ENCODE measurements at regions not wholly inside any gene's neighbourhood (a gene's known extent, or its start where the extent isn't known, plus 50 kb on each side); places are given as distances from the start of the nearest gene placed in this dataset.
"Not testable (repeated sequence)": the region's sequence is repeated elsewhere in the genome, so short reads cannot be mapped to it uniquely, and the experiment has no call there.

DNA sequence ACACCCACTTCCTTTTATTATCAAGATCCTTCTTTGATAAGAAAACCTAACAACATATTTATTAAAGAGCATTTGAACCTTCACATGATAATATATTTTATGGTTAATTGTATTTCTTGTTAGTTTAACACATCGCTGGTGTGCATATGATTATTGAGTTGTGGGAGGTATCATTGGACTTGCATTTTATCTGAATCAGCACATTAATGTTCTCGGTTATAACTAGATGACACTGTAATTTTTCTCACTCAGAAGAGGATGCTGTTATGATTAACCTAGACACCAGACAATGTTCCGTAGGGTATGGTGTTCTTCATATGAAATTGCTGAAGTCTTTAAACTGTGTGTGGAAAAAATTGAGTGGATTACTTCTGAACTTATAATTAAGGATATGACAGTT, 1188.3 kb upstream of the EPHA6 start:
- no peak for DNase-seq (ENCODE audit: low read depth in 2 of 2)

DNA sequence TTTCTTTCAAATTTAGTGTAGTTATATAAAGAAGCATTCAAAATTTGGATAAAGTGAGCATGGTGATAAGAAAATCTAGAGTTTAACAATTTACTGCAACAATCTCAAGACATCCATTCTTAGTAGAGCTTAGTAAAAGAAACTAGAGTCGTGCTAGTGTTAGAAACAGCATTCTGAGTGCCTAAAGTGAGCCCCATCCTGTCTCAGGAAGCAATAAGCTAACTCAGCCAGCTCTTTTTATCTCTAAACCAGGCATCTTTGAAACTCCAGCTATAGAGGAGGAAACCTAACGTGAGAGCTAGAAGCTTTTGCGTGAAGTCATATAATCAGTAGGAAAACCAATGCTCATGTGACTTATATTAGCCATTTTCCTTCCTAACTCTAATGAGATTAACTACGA, 1187.1 kb upstream of the EPHA6 start:
- no peak for DNase-seq (ENCODE audit: low read depth in 2 of 2)

DNA sequence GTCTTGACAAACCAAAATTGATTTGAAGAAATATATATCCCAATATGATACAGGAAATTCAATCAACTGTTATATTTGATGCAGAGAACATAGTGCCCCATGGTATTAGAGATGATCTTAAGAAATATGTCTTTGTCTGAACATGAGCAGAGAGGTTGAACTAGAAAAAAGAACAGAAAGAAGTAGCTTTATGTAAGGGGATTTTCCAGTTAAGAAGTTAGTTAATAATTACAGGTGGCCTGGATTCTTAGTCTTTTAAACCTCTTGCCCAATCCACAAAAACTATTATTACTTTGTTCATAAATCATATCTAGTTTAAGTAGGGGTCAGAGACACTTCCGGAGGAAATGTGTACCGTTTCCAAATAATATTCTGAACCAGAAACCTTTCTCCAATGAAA, 1186.7 kb upstream of the EPHA6 start:
- no peak for DNase-seq (ENCODE audit: low read depth in 2 of 2)

DNA sequence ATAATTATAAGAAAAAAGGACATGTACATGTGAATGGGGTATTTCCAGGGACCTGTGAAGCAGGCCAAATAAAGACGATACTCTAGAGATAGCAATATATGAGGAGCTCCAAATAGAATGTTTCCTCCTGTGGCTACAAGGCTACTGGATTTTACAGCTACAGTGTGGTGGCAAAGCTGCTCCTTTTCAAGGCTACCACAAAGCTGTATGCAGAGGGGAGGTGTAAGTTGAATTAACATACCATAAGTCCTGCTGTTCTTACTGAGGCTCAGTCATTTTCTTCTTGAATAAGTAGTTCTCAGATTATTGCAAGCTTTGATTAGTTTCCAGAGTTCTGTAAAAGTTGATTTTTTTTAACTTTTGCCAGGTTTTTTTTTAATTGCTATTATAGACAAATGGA, 1184.6 kb upstream of the EPHA6 start:
- DNase-seq (ENCODE audit: low read depth in 2 of 2), result no peak

DNA sequence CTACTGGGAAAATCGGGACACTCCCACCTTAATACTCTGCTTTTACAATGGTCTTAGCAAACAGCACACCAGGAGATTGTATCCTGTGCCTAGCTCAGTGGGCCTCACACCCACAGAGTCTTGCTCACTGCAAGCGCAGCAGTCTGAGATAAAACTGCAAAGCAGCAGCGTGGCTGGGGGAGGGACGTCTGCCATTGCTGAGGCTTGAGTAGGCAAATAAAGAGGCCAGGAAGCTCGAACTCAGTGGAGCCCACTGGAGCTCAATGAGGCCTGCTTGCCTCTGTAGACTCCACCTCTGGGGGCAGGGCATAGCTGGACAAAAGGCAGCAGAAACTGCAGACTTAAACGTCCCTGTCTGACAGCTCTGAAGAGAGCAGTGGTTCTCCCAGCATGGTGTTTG, 1169.1 kb upstream of the EPHA6 start:
- no peak for DNase-seq (ENCODE audit: low read depth in 2 of 2)

DNA sequence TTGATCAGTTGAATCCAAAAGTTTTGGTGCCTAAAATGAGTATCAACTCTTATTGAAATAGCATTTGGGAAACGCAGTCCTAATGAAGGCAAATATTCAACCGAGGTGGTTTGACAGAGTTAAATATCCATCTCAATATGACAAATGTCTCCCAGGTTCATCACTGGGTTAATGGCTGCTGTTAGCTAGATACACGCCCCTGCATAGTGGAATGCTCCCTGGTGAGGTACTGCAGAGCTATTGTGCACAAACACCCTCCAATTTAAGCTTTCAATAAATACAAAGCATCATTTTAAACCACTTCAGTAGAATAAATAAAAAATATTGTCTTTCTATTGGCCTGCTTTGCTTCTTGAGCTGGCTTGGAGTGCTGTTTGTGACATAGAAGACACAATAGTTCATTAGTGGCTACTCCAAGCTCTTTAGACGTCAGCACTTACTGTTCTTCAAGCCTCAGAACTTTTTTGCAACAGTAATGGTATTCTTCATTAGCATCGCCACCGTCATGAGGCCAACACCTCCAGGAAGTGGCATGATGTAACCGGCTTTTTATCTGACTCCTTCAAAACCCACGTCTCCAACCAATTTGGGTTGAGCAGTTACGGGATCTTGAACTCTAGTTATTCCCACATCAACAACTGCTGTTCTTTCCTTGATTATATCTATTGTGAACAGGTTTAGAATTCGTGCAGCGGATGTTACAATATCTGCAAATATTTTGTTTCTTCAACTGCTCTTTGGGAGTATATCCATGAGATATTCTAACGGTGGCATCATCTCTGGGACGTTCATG, 1159.6 kb upstream of the EPHA6 start:
- DNase-seq (ENCODE audit: low read depth in 2 of 2), result no peak

DNA sequence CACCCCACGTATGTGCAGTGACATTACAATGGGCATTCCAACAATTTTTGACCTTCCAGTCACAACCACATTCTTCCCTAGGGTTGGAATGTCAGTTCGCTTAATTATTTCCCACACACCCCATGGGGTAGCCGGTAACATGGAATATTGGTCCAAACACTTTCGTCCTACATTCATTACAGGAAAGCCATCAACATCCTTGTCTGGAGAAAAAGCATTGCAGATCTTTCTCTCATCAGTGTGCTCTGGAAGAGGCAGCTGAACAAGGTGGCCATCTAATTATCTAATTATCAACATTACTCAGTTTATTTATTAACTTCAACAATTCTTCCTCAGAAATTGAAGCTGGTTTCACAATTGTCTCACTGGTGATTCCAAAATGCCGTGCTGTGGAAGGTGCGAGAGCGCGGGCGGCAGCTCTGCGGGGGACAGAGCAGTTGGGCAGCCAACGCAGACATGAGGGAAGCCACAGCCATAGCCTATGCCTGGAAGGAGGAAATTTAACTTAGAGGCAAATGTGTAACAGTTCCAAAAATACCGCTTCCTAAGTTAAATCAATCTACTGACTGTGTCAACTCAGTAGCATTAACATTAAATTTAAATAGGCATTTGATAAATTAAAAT, 1158.9 kb upstream of the EPHA6 start:
- DNase-seq (ENCODE audit: low read depth in 2 of 2), result no peak

DNA sequence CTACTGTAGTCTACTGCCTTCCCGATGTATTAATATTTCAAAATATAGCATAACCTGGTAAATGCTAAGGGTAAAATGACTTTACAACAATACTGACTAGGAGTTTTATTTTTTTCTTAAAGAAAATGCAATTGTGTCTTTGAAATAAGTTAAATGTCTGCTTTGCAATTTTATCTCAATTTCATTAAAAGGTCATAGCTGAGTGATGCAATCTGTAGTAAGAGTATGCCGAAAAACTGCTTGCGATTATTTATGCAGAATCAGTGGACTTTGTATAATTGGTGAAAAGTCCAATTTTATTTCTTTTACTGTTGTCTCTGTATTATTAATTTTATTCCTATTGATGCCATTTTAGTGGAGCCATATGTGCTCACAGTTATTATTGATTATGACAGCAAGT, 1143.6 kb upstream of the EPHA6 start:
- no peak for DNase-seq (ENCODE audit: low read depth in 2 of 2)

DNA sequence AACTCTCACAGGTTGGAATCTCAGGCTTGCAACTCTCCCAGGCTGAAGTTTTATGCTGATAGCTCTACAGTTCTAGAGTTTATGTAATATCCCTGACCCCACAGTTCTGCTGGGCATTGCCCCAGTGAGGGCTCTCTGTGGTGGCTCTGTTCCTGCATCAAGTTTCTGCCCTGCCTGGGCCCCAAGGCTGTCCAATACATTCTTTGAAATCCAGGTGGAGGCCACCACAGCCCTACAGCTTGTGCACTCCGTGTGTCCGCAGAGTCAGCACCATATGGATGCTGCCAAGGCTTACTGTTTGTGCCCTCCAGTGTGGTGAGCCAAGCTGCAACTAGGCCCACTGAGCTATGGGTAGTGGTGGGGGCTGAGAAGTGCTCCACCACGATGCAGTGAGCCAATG, 1141.2 kb upstream of the EPHA6 start:
- no peak for DNase-seq (ENCODE audit: low read depth in 2 of 2)

DNA sequence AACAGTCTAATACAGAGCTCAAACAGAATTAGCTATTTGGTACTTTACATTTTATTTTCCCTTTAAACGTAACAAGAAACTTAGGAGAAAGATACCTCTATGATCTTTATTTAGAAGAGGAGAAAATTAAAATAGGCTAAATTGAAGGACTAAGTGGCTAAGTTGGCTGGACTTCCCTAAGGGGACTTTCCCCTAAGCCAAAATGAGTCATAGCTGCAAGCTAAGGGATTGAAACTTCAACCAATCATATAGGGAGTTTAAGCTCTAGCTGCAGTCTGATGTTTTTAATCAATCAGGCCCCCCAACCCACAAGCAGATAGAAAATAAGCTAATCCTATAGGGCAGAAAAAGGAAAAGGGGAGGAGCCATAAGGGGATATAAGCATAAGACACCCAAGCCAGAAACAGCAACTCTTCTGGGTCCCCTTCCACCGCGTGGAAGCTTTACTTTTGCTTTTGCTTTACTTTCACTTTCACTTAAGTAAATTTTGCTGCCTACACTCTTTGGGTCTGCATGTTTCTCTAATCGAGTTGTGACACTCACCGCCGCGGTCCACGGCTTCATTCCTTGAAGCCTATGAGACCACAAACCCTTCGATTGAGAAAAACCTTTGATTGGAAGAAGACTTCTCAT, 1108.5 kb upstream of the EPHA6 start:
- DNase-seq (ENCODE audit: low read depth in 2 of 2), result no peak

DNA sequence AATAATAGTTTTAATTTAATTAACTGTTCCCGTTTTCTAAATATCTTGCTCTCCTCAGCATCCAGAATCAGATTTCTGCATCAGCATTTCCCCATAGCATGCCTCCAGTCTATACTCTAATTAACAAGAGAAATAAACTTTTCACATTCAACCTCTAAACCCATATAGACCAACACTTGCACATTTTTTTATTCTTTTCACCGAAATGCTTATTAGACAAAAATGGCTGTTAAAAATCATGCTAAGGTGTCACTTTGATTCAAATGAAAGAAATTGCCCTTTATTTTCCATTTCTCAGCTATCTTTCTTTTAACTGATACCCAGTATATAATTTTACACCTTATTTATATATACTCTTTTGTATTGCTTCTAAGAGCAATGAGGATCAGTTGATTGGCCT, 1107.1 kb upstream of the EPHA6 start:
- DNase-seq (ENCODE audit: low read depth in 2 of 2), result no peak

DNA sequence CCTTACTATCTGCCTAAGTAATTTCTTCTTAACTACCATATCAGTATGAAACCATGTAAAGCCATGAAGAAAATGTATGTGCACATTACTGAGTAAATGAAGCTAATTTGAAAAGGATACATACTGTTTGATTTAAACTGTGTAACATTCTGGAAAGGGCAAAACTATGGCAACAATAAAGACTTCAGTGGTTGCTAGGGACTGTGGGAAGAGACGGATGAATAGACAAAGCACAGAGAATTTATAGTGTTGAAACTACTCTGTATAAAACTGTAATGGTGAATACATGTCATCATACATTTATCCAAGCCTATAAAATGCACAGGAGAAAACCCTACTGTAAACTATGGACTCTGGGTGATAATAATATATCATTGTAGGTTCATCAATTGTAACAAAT, 1103.7 kb upstream of the EPHA6 start:
- no peak for DNase-seq (ENCODE audit: low read depth in 2 of 2)

DNA sequence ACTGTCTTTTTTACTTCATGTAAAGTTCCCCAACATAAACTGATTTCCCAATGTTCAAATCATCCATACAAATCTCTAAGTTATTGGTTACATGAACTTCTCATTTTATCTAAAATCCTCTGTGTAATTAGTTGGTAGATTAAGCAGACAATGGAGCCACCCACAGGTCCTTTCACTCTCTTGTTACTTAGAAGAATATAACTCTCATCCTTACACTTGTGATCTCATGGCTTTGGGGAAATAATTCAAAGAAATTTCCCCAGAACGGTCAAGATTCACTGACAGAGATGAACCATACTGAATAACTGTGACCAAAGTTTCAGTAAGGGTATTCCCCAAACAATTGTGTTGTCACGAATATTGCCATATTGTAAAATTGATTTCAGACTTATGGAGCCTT, 1102.6 kb upstream of the EPHA6 start:
- no peak for DNase-seq (ENCODE audit: low read depth in 2 of 2)

DNA sequence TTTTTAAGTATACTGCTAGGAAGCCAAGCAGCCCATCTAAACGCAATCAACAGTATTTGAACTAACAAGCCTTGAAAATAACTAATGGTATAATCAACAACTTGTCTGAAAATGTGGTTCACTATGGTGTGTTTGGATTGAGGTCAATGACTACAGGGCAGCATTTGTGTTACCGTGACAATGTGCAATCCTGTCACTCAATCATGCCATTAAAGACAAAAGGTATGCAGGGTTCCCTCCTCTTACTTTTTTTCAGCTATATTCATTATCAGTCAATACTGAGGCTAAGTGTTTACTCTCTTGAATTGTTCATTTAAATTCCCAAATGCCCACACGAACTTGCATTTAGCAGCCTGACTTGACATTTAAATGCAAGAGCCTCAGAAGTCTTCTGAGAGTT, 1099.3 kb upstream of the EPHA6 start:
- no peak for DNase-seq (ENCODE audit: low read depth in 2 of 2)

DNA sequence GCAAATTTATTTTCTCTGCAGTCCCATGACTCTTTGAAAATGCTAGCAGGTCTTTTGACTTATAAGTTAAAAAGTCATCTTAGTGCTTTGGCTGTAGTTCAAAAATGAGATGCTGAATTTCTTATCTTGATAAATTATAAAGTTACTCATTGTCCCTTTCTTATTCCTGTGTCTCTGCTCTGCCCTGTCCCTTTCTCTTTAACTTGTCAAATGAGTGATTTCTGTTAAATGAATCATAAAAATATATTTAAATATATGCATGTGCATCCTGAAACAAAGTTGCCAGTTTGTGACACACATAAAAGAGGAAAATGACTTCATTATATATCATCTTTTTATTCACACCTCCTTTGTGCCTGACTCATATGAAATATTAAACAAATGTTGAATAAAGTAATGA, 1097.3 kb upstream of the EPHA6 start:
- DNase-seq (ENCODE audit: low read depth in 2 of 2), result no peak

DNA sequence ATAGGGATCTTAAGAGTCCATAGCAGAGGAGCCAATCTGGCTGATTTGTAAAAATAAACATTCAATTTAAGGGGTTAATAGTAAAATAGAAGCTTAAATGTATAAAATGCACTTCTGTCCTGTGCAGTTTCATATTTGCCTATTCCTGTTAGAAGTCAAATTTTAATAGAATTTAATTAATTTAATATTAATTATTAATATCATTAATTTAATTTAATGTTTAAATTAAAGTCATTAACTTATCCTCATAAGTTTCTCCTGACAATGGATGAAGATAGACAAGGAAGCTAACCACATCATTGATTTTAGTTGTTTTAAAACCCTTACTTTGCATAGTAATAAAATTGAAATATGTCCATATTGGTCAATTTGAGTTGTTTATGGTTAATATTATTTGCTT, 1096.2 kb upstream of the EPHA6 start:
- DNase-seq (ENCODE audit: low read depth in 2 of 2), result no peak

DNA sequence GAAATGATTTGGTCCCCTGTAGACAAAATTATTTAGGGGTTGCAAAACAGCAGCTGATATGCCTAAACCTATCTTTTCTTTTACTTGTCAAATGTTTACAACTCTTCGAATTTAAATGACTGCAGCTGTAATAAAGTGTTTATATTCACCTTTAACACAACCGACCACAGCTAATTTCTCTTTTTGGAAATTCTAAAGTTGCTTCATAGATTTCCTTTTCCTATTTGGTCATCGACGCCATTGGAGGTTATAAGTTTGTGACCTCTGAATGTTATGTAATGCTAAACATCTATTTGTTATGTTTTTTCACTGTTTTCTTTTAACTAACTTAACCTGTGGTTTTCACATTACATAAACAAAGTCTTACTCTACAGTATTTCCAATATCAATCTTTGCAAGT, 1094.9 kb upstream of the EPHA6 start:
- DNase-seq (ENCODE audit: low read depth in 2 of 2), result no peak

DNA sequence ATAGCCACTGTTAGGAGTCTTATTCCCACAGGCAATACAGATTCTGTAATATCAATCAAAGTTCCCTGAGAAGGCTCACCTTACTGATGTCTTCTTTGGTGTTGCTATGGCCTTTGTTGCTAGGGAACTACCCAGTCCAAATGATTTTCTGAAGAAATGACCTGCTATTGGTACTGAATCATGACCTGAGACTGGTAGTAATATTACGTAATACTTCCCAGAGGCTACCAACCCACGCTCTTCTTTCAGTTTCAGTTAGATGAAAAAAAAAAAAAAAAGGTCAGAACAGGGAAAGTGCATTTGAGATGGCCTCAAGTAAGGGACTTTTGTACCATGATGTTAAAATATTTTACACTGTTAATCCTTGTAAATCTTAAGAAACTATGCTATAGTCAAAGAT, 1092.5 kb upstream of the EPHA6 start:
- DNase-seq (ENCODE audit: low read depth in 2 of 2), result no peak

DNA sequence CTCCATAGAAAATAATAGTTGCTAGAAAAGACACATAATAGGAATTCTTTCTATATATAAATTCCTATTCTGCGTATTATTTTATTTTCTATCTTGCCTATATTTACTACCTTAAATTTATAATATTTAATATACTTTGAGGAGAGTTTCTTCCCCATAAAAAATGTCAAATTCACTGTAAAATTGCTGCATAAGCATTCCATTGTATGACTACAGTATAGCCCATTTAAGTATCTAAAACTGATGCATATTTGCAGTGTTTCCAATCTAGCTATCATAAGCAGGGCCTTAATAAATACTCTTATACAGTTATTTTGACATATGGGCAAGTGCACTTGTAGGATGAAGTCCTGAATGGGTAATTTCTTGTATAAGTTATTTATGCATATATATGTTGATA, 1088.6 kb upstream of the EPHA6 start:
- DNase-seq (ENCODE audit: low read depth in 2 of 2), result no peak

DNA sequence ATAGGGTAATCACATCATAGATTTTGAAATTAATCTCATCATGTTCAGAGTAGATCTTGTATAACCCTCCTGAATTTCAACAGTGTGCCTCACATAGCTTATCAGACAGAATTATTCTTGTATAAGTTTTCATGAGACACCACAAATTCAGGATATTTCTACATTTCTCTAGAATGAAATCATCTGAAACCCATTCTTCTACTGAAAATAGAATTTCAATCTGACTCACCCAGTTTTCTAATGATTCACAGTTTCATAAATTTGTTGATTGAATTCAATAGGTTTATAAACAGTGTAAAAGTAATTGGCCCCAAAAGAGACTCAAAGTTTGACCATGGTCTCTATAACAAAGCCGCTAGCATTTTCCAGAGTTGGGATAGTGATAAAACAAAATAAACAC, 1082.6 kb upstream of the EPHA6 start:
- DNase-seq (ENCODE audit: low read depth in 2 of 2), result no peak

DNA sequence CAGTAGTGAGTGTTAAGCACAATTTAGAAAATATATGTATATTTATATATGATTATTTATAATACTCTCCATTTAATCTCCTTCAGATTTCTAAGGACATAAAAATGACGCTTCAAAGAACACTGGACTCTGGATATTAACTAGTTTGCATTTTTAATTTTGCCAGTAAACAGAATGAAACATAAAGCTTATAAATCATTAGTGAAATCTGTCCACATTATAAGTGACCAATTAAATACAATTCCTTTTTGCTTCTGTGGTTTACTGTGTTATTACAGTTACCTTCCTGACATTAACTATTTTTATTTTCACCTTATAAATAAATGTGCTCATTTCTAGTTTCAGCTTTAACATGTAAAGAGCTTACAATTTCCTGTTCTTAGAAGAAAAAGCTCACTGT, 1081.1 kb upstream of the EPHA6 start:
- no peak for DNase-seq (ENCODE audit: low read depth in 2 of 2)

DNA sequence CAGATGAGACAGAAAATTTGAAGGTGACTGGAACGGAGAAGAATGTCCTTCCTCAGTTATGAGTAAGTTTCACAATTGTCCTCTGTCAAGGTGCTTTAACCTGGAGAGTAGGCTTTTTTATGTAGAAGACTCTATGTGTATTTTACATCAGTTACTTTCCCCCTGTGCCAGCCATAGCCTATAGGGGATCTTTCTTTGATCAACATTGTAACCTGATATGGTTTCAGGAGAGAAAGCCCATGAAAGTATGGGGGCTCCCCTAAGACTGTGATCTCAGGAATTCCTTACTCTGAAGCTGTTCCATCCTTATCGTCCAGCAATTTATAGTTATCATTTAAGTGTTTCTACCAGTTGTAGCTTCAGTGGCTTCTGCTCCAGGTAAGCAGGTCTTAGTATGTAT, 1076.3 kb upstream of the EPHA6 start:
- no peak for DNase-seq (ENCODE audit: low read depth in 2 of 2)

DNA sequence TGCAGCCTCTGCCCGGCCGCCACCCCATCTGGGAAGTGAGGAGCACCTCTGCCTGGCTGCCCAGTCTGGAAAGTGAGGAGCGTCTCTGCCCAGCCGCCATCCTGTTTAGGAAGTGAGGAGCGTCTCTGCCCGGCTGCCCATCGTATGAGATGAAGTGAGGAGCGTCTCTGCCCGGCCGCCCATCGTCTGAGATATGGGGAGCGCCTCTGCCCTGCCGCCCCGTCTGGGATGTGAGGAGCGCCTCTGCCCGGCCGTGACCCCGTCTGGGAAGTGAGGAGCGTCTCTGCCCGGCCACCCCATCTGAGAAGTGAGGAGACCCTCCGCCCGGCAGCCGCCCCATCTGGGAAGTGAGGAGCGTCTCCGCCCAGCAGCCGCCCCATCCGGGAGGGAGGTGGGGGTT, 1069.5 kb upstream of the EPHA6 start:
- not testable (repeated sequence) for DNase-seq (ENCODE audit: low read depth in 2 of 2)
